ENCODE measurements at regions not wholly inside any gene's neighbourhood (a gene's known extent, or its start where the extent isn't known, plus 50 kb on each side); places are given as distances from the start of the nearest gene placed in this dataset.
"Not testable (repeated sequence)": the region's sequence is repeated elsewhere in the genome, so short reads cannot be mapped to it uniquely, and the experiment has no call there.

DNA sequence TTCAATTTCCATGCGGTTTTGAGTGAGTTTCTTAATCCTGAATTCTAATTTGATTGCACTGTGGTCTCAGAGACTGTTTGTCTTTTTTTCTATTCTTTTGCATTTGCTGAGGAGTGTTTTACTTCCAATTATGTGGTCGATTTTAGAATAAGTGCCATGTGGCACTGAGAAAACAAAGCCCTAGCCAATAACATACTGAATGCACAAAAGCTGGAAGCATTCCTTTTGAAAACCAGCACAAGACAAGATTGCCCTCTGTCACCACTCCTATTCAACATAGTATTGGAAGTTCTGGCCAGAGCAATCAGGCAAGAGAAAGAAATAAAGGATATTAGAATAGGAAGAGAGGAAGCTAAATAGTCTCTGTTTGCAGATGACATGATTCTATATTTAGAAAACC lies 66.7 kb upstream of the SLITRK5 start:
- not testable (repeated sequence) for DNase-seq

DNA sequence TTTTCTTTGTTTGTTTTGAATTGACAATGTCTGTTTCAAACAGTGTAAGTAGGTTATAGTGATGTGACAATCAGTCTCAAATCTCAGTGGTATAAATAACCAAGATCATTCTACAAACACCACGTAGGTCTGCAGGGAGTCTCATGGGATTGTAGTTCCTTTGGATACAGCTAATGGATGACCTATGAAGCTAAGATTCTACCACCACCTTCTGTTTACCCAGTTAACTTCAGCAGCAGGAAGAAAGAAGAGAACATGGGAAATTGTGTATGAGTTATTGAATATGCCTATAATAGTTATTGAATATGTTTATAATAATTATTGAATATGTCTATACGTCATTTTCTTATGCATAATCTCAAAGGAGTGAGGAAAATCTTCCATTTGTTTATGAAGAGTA lies 63.9 kb upstream of the SLITRK5 start:
- no peak for DNase-seq

DNA sequence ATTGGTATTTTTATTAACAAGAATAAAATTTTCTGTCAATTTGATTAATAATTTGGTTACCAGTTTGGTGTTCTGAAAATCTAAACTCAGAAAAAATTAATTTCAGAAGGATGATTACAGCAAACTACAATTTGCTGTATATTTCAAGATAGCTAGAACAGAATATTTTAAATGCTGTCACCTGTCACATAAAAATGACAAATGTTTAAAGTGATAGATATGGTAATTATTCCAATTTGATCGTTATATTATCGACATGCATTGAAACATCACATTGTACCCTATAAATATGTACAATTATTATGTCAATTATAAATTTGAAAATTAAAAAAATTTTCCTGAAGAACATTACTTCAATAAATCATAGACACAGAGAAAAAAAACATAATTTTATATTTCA lies 56.9 kb upstream of the SLITRK5 start:
- no peak for DNase-seq
